HCT116 (cell line): ENCODE measurements at regions not wholly inside any gene's neighbourhood (a gene's known extent, or its start where the extent isn't known, plus 50 kb on each side); places are given as distances from the start of the nearest gene placed in this dataset.

Experiments used
- ATAC-seq: fragments of 200-7000 bp; cut with Tn5 transposase; 2 replicates; pipeline ENCODE4 v1.9.1; 2020; ENCODE audit warnings: mild to moderate bottlenecking, moderate library complexity
- BruUV-seq: library from RNA; stranded (reverse); fragments of 400-500 nt; replicated peaks from 2 replicates; lab custom pipeline; 2021; lab: Mats Ljungman, UMichigan
- CTCF ChIA-PET: fragments of 300-600 bp; sonication (Branson Sonifier 250); formaldehyde crosslinking; loops from one replicate; lab custom pipeline; 2021; ENCODE audit warnings: antibody characterized with exemption; lab: Charles Lee
- POLR2A ChIA-PET: fragments of 300-600, 350-600 bp; sonication (Branson Sonifier 250); formaldehyde crosslinking; loops from one replicate; lab custom pipeline; 2021; ENCODE audit warnings: antibody characterized with exemption; lab: Charles Lee
- RAD21 ChIA-PET, 2 experiments: fragments of 300-600 bp; sonication (Branson Sonifier 250); formaldehyde crosslinking; loops; one replicate each; lab custom pipeline; 2023; ENCODE audit warnings: low total read pairs in 2 of 2; ENCODE audit not compliant: uncharacterized antibody in 2 of 2, unreplicated experiment in 2 of 2, low non-redundant PET in 1 of 2; lab: Charles Lee
- DNase-seq: peaks from one replicate; pipeline ENCODE4 v3.0.0-alpha.2; 2010; ENCODE audit warnings: low read depth, low spot score
- H2AFZ ChIP-seq: fragments of 200-600 bp; shearing (Covaris generic), sonication (generic); 2 replicates; pipeline ENCODE4 v1.6.1; 2017; ENCODE audit warnings: low read depth, mixed run types, mixed read lengths, antibody characterized with exemption, low read length; ENCODE audit not compliant: poor library complexity, severe bottlenecking
- H3K27ac ChIP-seq: 2 replicates; pipeline ENCODE4 v1.5.1; 2012; ENCODE audit warnings: low read depth, low read length
- H3K27me3 ChIP-seq: fragments of 200-600 bp; sonication (generic); 2 replicates; pipeline ENCODE4 v1.6.1; 2016; ENCODE audit warnings: mixed run types, low read length, mixed read lengths; ENCODE audit not compliant: insufficient read depth
- H3K36me3 ChIP-seq, 2 experiments: fragments of 200-500 bp in 1 of 2; fragments of 200-600 bp in 1 of 2; sonication (Bioruptor generic) in 1 of 2; sonication (generic) in 1 of 2; 2 replicates each; pipeline versions ENCODE4 v1.5.1 to v1.6.1; 2014 to 2016; ENCODE audit warnings: low read length in 2 of 2, inconsistent platforms in 1 of 2, mixed read lengths in 1 of 2, mixed run types in 1 of 2; ENCODE audit not compliant: insufficient read depth in 2 of 2, control insufficient read depth in 1 of 2
- H3K4me1 ChIP-seq, 2 experiments: fragments of 200-600 bp in 1 of 2; sonication (generic) in 1 of 2; 2 replicates each; pipeline versions ENCODE4 v1.5.1 to v1.6.1; 2012 to 2017; ENCODE audit warnings: low read length in 2 of 2, inconsistent platforms in 1 of 2, mild to moderate bottlenecking in 1 of 2, mixed read lengths in 1 of 2, mixed run types in 1 of 2, moderate library complexity in 1 of 2; ENCODE audit not compliant: insufficient read depth in 2 of 2, control insufficient read depth in 1 of 2
- H3K4me2 ChIP-seq: fragments of 200-600 bp; sonication (generic); 2 replicates; pipeline ENCODE4 v1.6.1; 2017; ENCODE audit warnings: mixed run types, low read length, mixed read lengths
- H3K4me3 ChIP-seq, 2 experiments: fragments of 200-600 bp in 1 of 2; sonication (generic) in 1 of 2; replicated peaks in 1 of 2; 2 replicates each; pipeline ENCODE4 v1.5.1; 2011 to 2016; ENCODE audit warnings: low read length in 2 of 2, control low read depth in 1 of 2, low read depth in 1 of 2, mild to moderate bottlenecking in 1 of 2, mixed read lengths in 1 of 2, mixed run types in 1 of 2
- H3K79me2 ChIP-seq: fragments of 200-600 bp; sonication (generic); 2 replicates; pipeline ENCODE4 v1.6.1; 2017; ENCODE audit warnings: mild to moderate bottlenecking, mixed run types, low read length, moderate library complexity, mixed read lengths; ENCODE audit not compliant: insufficient read depth
- H3K9ac ChIP-seq: fragments of 200-600 bp; sonication (generic); 2 replicates; pipeline ENCODE4 v1.6.1; 2016; ENCODE audit warnings: low read length, mixed read lengths
- H3K9me2 ChIP-seq: fragments of 200-600 bp; sonication (generic), shearing (Covaris generic); 2 replicates; pipeline ENCODE4 v1.6.1; 2017; ENCODE audit warnings: mixed run types, mild to moderate bottlenecking, moderate library complexity; ENCODE audit not compliant: insufficient read depth
- H3K9me3 ChIP-seq, 2 experiments: fragments of 200-500 bp in 1 of 2; fragments of 200-600 bp in 1 of 2; sonication (Bioruptor generic) in 1 of 2; sonication (generic) in 1 of 2; 2 replicates each; pipeline ENCODE4 v1.6.1; 2014 to 2017; ENCODE audit warnings: low read length in 2 of 2, mixed read lengths in 2 of 2, inconsistent platforms in 1 of 2, low read depth in 1 of 2, mild to moderate bottlenecking in 1 of 2, mixed run types in 1 of 2, moderate library complexity in 1 of 2; ENCODE audit not compliant: control insufficient read depth in 1 of 2, insufficient read depth in 1 of 2
- H4K20me1 ChIP-seq: fragments of 200-600 bp; sonication (generic), shearing (Covaris generic); 2 replicates; pipeline ENCODE4 v1.6.1; 2017; ENCODE audit warnings: mixed run types, mild to moderate bottlenecking, moderate library complexity; ENCODE audit not compliant: insufficient read depth
- ATF3 ChIP-seq: IDR thresholded peaks from 2 replicates; pipeline ENCODE4 v1.6.1; 2012
- CBX3 ChIP-seq: IDR thresholded peaks from 2 replicates; pipeline ENCODE4 v1.6.1; 2012; ENCODE audit warnings: low read depth
- CEBPB ChIP-seq: IDR thresholded peaks from 2 replicates; pipeline ENCODE4 v1.6.1; 2012; ENCODE audit warnings: low read depth
- EGR1 ChIP-seq: IDR thresholded peaks from 2 replicates; pipeline ENCODE4 v1.6.1; 2012; ENCODE audit warnings: low read depth
- FOSL1 ChIP-seq: IDR thresholded peaks from 2 replicates; pipeline ENCODE4 v1.6.1; 2012; ENCODE audit warnings: low read depth
- MAX ChIP-seq: IDR thresholded peaks from 2 replicates; pipeline ENCODE4 v1.6.1; 2012
- POLR2AphosphoS5 ChIP-seq: IDR thresholded peaks from 2 replicates; pipeline ENCODE4 v1.6.1; 2011; ENCODE audit warnings: mild to moderate bottlenecking, low read depth, low read length, moderate library complexity
- SRF ChIP-seq: IDR thresholded peaks from 2 replicates; pipeline ENCODE4 v1.6.1; 2012; ENCODE audit warnings: low read depth
- TCF7L2 ChIP-seq: IDR thresholded peaks from 2 replicates; pipeline ENCODE4 v1.7.0; 2011; ENCODE audit warnings: borderline replicate concordance, inconsistent platforms; ENCODE audit not compliant: insufficient read depth, insufficient read length; ENCODE audit errors: extremely low read depth
- ZBTB33 ChIP-seq: IDR thresholded peaks from 2 replicates; pipeline ENCODE4 v1.6.1; 2011; ENCODE audit warnings: mild to moderate bottlenecking, low read length, moderate library complexity; ENCODE audit not compliant: insufficient replicate concordance; ENCODE audit errors: extremely low read depth
- ZNF274 ChIP-seq: fragments of 200-500 bp; sonication (Bioruptor generic); IDR thresholded peaks from 2 replicates; pipeline ENCODE4 v1.6.1; 2014; ENCODE audit warnings: mild to moderate bottlenecking, low read depth, low read length, inconsistent platforms
- intact Hi-C: fragments of 100-400 bp; cut with micrococcal nuclease; formaldehyde crosslinking; loops from 2 replicates; pipeline ENCODE4 v1.10.0; 2022

GRCh38 chr4:138797646-138798045 lies 217.9 kb upstream of the NOCT start:
- intact Hi-C loops = no loop called here
- Histone ChIP-seq H3K4me1 (no peaks in the 10 kb centered on the region), H3K27me3 (peaks cover 23% of the 10 kb centered on the region; the same call in 1 of the 2 replicates), H3K4me2 (no peak overlapping the region), H2AFZ (no peak overlapping the region), H3K9me3 (no peaks in the 10 kb centered on the region), H4K20me1 (no peaks in the 10 kb centered on the region), H3K36me3 (no peaks in the 10 kb centered on the region), H3K27ac (no peak overlapping the region), H3K79me2 (no peaks in the 10 kb centered on the region), H3K4me3 (no peak overlapping the region), H3K9me2 (no peaks in the 10 kb centered on the region), H3K9ac (no peak overlapping the region)
- no TSS peak for BruUV-seq
- DNase-seq = no peak
- ATAC-seq = no peak
- POLR2A ChIA-PET = no interaction called here
- RAD21 ChIA-PET = no interaction called here
- CTCF ChIA-PET = no interaction called here
- TF ChIP-seq ZNF274 = no peak
- no peak for TF ChIP-seq EGR1
- no peak for TF ChIP-seq SRF
- no peak for TF ChIP-seq POLR2AphosphoS5
- TF ChIP-seq TCF7L2 = no peak
- TF ChIP-seq MAX = no peak
- TF ChIP-seq ATF3 = no peak
- no peak for TF ChIP-seq CBX3
- no peak for TF ChIP-seq FOSL1
- TF ChIP-seq CEBPB = no peak
- TF ChIP-seq ZBTB33 = no peak
